C4-2B (cell line): ENCODE measurements at regions not wholly inside any gene's neighbourhood (a gene's known extent, or its start where the extent isn't known, plus 50 kb on each side); places are given as distances from the start of the nearest gene placed in this dataset.

Experiments
- ZFX ChIP-seq: fragments of 450-650 bp; IDR thresholded peaks from 2 replicates; pipeline ENCODE4 v1.6.1; 2017
- TF ChIP-seq, protein P1 (sequence below): fragments of 450-650 bp; conservative IDR thresholded peaks from 2 replicates; pipeline ENCODE4 v1.5.1; 2017; ENCODE audit warnings: mild to moderate bottlenecking

DNA sequence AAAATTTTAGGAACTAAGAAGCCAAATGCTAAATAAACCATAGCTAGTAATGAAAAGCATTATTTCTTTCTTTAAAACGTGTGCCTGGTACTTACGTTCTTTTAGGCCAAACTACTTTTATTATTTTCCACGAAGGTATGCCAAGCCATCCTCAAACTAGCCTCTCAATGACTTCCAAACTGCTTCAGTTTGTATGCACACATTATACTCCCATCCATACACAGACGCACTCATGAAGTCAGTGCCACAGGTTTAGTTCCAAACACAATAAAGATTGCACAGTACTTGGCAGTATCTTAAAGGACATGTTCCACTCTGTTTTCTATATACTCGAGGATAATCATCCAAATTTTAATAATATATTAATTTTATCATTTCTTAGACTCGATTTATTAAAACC lies 609.2 kb upstream of the ZNF385D start:
- TF ChIP-seq, protein P1, sequence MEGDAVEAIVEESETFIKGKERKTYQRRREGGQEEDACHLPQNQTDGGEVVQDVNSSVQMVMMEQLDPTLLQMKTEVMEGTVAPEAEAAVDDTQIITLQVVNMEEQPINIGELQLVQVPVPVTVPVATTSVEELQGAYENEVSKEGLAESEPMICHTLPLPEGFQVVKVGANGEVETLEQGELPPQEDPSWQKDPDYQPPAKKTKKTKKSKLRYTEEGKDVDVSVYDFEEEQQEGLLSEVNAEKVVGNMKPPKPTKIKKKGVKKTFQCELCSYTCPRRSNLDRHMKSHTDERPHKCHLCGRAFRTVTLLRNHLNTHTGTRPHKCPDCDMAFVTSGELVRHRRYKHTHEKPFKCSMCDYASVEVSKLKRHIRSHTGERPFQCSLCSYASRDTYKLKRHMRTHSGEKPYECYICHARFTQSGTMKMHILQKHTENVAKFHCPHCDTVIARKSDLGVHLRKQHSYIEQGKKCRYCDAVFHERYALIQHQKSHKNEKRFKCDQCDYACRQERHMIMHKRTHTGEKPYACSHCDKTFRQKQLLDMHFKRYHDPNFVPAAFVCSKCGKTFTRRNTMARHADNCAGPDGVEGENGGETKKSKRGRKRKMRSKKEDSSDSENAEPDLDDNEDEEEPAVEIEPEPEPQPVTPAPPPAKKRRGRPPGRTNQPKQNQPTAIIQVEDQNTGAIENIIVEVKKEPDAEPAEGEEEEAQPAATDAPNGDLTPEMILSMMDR, result no peak
- TF ChIP-seq ZFX, result no peak
